ENCODE measurements at regions not wholly inside any gene's neighbourhood (a gene's known extent, or its start where the extent isn't known, plus 50 kb on each side); places are given as distances from the start of the nearest gene placed in this dataset.

GRCh38 chr6:7048894-7049293 is 58.9 kb upstream of the RREB1 start:
- no peak for TF ChIP-seq CTCF (IDR thresholded peaks at IDR 0.05; ENCODE audit: low read depth, low read length)
- Histone ChIP-seq H3K27me3 (peaks cover 20% of the 10 kb centered on the region), H3K4me1 (no peaks in the 10 kb centered on the region; the same call in 1 of the 2 replicates), H3K9me3 (no peaks in the 10 kb centered on the region), H3K4me3 (ENCODE audit: low read depth, low read length) (no peak overlapping the region), H3K36me3 (no peaks in the 10 kb centered on the region)
- no peak for DNase-seq

DNA sequence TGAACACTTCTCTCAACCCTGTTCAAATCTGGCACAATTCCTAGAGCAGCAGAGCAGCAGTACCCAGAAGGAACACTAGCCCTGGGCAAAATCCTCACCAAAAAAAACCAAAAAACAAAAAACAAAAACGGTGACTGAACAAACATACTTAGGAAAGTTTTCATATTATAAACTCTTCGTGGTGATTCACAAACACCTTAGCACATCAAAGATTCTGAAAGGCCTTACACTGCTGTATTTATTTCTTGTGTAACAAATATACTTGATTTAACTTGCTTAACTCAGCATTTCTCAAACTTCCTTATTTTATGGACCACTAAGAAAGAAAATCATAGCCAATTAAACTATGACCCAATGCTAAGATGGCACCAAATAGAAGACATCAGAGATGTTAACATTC is 57.8 kb upstream of the RREB1 start:
- Histone ChIP-seq H3K4me1 (no peaks in the 10 kb centered on the region; the same call in 1 of the 2 replicates), H3K4me3 (ENCODE audit: low read depth, low read length) (no peak overlapping the region), H3K27me3 (peaks cover 20% of the 10 kb centered on the region), H3K36me3 (no peaks in the 10 kb centered on the region), H3K9me3 (no peaks in the 10 kb centered on the region)
- TF ChIP-seq CTCF (IDR thresholded peaks at IDR 0.05; ENCODE audit: low read depth, low read length) = no peak
- DNase-seq = no peak

DNA sequence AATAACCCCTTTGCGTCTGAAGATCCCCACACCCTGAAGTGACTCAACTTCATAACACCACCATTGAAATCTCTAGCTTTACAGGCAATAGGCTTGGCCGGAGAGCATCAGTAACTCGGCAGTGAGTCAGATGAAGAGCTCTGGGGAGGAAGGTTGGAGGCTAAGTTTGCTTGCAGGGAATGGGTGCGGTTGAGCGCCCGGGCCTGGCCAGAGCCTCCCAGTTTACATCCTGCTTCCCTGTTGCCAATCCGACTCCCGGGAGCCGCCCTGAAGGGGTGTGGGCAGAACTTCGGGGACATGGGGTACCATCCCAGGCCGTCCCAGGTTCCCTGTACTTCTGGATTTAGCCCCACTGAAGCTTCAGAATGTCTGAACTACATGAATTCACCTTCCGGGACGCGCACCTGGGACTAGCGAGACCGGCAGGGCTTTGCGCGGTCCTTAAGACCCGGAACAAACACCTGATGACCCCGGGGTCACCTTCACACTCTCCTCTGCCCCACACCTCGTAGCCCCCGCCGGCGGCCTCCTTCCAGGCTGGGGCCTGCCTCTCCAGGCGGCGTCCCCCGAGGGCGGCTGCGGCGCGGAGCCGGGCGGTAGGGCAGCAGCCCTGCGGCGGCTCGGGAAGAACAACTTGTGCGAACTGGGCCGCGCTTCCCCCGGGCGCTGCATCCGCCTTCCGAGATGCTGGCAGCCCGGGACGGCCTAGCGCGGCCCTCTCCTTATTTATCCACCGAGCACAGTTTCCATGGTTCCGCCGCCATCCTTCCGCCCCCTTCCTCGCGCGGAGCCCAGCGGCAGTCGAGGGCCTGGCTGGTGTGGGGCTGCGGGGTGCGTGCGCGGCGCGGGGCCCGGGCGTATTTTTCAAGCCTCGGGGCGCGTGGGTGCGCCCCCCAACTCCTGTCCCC is 56.6 kb upstream of the RREB1 start:
- H3K4me3 ChIP-seq (ENCODE audit: low read depth, low read length) = peak overlapping the region; percentile 60
- DNase-seq = peak; percentile 24

DNA sequence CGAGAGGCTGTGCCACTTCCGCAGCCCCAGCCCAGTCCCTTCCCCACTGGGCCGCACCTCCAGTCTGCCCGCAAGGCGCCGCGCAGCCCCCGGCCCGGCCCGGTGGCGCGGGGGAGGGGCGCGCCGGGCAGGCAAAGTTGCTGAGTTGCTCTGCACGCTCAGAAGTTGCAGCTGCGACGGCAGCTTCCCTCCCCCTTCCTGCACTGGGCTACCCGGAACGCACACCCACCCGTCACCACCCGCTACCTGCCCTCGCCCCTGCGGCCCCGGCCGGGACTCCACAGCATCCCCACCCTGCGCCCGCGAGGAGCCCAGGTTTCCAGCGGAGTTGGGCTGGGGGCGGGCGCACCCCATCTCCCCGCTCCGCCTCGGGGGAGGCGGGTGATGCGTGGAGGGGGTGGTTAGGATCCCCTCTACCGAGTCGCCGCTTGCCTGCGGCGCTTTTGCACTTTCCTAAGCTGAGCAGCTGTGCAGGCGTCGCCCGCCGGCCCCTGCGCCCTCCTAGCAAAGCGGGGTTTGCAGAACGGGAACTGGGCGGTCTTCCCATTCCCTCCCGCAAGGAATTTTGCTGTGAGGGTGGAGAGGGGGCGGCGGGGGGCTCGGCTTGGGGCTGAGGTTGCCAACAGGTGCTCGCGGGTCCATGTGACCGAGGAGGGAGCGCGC is 55.9 kb upstream of the RREB1 start:
- no peaks in the 10 kb centered on the region; the same call in 1 of the 2 replicates for H3K4me1 ChIP-seq
- H3K4me3 ChIP-seq (ENCODE audit: low read depth, low read length) = peak overlapping the region; percentile 60
- TF ChIP-seq CTCF (IDR thresholded peaks at IDR 0.05; ENCODE audit: low read depth, low read length) = no peak
- H3K27me3 ChIP-seq = peaks cover 20% of the 10 kb centered on the region
- no peaks in the 10 kb centered on the region for H3K9me3 ChIP-seq
- DNase-seq = peak; percentile 43
- H3K36me3 ChIP-seq = no peaks in the 10 kb centered on the region

More for the DNA sequence above, 56.6 kb upstream of the RREB1 start:
- Histone ChIP-seq H3K9me3 (no peaks in the 10 kb centered on the region), H3K36me3 (no peaks in the 10 kb centered on the region), H3K27me3 (peaks cover 20% of the 10 kb centered on the region), H3K4me1 (no peaks in the 10 kb centered on the region; the same call in 1 of the 2 replicates)
- no peak for TF ChIP-seq CTCF (IDR thresholded peaks at IDR 0.05; ENCODE audit: low read depth, low read length)

DNA sequence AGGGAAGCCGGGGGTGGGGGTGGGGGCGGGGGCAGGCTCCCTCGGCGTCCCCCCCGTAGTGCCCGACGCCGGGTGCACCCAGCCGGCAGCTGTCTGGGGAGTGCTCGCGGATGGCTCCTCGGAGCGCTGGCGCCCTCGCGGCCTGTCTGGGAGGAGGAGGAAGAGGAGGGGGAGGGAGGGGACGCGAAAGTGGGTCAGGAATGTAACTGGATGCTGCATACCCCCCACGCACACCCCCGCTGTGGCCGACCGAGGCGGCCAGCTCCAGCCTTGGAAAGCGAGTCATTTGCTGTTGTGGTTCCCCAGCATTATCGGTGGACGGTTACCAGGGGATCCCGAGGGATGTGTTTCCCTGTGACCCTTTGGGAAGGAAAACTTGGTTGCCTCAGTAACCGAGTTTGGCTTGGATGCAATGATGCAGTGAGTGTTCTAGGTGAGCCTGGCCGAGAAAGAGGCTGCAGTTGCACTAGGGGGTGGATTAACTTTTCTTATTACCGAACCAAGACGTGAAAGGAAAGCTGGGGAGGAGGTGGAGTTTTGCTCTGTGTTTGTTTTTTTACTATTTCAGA is 55.2 kb upstream of the RREB1 start:
- Histone ChIP-seq H3K9me3 (no peaks in the 10 kb centered on the region), H3K27me3 (peaks cover 20% of the 10 kb centered on the region), H3K4me3 (ENCODE audit: low read depth, low read length) (peak overlapping the region; percentile 60), H3K4me1 (no peaks in the 10 kb centered on the region; the same call in 1 of the 2 replicates), H3K36me3 (no peaks in the 10 kb centered on the region)
- no peak for TF ChIP-seq CTCF (IDR thresholded peaks at IDR 0.05; ENCODE audit: low read depth, low read length)
- peak; percentile 8 for DNase-seq
